Brain pericyte (primary cell): ENCODE measurements at regions not wholly inside any gene's neighbourhood (a gene's known extent, or its start where the extent isn't known, plus 50 kb on each side); places are given as distances from the start of the nearest gene placed in this dataset.

Experiments used
- DNase-seq: peaks from one replicate; pipeline ENCODE4 v3.0.0-alpha.2; 2012; ENCODE audit warnings: low read depth, low spot score

DNA sequence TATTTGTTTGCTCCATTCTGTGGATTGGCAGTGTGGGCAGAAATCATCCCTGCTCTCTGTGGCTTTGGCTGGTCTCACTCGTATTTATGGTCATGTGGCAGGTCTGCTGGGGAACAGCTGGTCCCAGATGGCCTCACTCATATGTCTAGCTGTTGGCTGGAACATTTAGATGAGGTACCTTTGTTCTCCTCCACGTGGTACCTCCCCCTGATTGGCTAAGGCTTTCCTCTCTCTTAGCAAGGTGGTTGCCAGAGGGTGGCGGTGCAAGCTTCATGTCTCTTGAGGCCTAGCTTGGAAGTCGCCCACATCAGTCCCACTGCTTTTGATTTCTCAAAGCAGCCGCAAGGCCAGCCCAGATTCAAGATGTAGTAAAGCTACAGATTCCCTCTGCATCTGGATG, 348.5 kb upstream of the BTBD3 start:
- no peak for DNase-seq

GRCh38 chr20:11573507-11573906, 344.2 kb upstream of the BTBD3 start:
- DNase-seq: no peak

DNA sequence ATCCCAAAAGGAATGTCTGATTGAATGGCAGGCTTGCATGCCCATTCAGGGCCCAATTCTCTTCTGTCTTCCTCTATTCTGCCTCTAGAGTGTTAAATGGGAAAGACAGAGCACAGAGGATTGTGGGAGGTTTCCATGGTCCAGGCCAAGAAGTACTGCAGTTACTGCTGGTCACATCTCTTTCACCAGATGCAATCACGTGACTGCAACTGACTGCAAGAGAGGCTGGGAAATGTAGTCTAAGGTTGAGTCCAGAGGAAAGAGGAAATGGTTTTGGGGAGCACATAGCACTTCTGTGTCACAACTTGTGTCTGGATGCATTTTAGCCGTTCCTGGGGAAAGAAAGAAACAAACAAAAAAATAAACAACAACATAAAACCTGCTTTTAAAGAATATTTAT, 336.4 kb upstream of the BTBD3 start:
- no peak for DNase-seq

- DNase-seq: no peak
Observed at GRCh38 chr20:11582060-11582459, 335.6 kb upstream of the BTBD3 start.

GRCh38 chr20:11585752-11586352, 331.8 kb upstream of the BTBD3 start:
- DNase-seq: no peak

- no peak for DNase-seq
Observed at GRCh38 chr20:11588875-11589274, 328.8 kb upstream of the BTBD3 start.

GRCh38 chr20:11591965-11592364, 325.7 kb upstream of the BTBD3 start:
- DNase-seq: no peak

- no peak for DNase-seq
Observed at GRCh38 chr20:11604339-11604738, 313.4 kb upstream of the BTBD3 start.

GRCh38 chr20:11607047-11607446, 310.6 kb upstream of the BTBD3 start:
- DNase-seq: no peak

DNA sequence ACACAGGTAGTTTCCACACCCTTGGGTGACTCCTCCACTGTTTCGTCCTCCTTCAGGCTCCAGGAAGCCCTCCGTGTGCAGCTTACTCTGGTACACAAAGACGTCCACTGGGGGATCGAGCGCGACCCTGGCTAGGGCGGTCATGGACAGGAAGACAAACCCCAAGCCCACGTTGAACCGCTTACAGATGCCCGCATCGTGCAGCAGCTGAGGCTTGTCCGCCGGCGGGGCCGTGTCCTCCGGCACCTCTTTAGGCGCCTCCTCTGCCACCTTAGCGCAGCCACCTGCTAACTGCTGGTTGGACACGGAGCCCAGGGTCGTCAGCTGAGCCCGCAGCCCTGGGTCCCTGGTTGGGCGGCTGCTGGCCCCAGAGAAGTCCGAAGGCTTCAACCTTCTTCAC, 309.0 kb upstream of the BTBD3 start:
- no peak for DNase-seq

DNA sequence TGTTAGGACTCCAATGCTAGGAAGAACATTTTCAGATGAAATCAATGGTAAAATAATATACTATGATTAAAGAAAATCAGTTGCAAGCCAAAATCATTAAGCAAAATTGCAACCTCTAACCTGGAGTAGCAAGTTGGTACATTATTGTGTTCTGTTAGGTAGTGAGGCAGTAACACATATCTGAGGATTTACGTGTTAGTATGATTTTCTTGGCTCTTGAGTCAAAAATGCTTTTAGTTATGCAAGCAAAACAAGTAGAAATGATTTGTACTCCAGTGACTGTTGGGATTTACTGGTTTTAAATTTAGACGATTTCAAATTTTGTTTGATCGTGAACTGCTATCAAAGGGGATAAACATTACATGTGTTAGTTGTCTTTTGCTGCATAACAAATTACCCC, 293.0 kb upstream of the BTBD3 start:
- DNase-seq: no peak

- no peak for DNase-seq
Observed at GRCh38 chr20:11626551-11626950, 291.1 kb upstream of the BTBD3 start.

GRCh38 chr20:11642866-11643265, 274.8 kb upstream of the BTBD3 start:
- no peak for DNase-seq

GRCh38 chr20:11646359-11646758, 271.3 kb upstream of the BTBD3 start:
- DNase-seq: no peak

- no peak for DNase-seq
Observed at GRCh38 chr20:11650566-11650965, 267.1 kb upstream of the BTBD3 start.

DNA sequence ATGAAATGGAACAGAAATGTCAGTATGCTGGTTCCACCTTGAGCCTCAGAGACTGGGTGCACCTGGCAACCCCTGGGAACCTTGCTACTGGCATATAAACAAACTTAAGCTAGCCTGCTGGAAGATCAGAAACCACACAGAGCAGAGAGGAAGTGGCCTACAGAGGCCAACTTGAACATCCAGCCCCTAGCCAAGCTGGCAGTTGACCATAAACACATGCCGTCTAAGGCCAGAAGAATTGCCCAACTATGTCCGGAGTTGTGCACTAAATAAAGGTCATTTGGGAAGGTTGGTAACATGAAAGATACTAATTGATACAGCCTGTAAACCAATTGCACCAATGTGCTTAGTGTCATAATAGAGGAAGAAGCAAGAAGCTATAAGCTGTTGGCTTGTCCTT, 266.6 kb upstream of the BTBD3 start:
- DNase-seq: no peak

DNA sequence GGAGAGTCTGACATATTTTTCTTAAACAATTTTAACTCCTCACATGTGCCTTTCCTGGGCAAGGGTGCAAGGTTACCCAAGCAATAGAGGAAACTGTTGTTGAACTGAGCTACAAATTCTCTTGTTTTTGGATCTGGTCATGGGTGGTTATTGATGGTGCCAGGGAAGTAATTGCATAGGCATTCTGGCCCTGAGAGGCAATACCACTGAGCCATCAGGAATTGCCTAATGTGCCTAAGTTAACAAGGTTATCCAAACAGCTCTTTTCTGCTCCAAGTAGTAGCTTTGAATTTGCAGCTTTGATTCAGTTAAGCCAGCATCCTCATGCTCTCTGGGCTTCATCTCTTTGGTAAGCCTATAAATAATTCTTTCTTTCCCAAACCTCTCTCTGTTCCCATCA, 266.0 kb upstream of the BTBD3 start:
- DNase-seq: no peak

- no peak for DNase-seq
Observed at GRCh38 chr20:11652128-11652527, 265.6 kb upstream of the BTBD3 start.

DNA sequence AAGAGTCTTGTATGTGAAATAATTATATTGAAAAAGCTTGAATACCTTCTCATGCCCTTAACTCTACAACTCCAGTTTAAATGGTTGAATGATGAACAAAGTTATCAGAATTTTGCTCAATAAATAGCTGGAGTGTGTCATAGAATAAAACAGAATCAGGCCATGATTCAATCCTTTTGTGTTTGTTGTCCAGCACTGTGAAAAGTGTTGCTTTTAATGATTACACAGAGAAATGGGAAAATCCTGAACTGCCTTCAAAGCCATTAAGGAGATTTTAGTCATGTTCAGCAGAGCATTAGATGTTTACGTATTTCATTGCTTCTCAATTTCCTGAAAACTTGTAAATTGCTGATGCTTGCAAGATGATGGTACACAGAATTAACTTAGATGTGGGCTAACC, 262.9 kb upstream of the BTBD3 start:
- no peak for DNase-seq

DNA sequence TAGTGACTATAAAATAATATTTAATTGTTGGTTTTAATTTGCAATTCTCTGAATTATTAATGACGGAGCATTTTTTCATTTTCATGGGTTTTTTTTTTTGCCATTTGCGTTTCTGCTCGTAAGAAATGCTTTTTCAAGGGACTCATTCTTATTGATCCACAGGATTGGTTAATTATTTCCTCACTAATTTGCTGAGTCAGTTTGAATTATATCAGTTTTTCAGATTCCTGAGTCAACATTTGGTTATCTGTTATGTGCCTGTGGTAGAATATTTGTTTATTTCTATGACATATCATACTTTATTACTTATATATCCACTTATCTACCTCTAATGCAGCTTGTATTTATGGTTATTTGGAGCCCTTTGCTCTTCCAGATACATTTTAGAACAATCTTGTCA, 257.0 kb upstream of the BTBD3 start:
- no peak for DNase-seq

DNA sequence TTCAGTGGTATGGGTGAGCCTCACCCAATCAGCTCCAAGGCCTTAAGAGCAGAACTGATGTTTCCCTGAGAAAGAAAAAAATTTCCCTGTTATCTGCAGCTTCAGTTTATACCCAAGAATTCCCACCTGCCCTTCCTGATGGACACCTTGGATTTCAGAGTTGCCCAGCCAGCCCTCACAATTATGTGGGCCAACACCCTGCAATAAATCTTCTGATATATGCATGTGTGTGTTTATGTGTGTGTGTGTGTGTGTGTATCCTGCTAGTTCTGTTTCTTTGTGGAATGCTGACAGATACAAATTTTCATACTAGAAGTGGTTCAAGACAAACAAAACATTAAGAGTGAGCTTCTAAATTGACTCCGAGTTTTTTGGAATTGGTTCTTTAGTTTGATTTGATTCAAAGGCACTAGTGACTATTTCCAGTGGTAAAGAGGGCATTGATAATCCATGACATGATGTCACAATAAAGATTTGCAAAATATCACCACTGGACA, 246.6 kb upstream of the BTBD3 start:
- DNase-seq: no peak

GRCh38 chr20:11672959-11673358, 244.7 kb upstream of the BTBD3 start:
- DNase-seq: no peak

DNA sequence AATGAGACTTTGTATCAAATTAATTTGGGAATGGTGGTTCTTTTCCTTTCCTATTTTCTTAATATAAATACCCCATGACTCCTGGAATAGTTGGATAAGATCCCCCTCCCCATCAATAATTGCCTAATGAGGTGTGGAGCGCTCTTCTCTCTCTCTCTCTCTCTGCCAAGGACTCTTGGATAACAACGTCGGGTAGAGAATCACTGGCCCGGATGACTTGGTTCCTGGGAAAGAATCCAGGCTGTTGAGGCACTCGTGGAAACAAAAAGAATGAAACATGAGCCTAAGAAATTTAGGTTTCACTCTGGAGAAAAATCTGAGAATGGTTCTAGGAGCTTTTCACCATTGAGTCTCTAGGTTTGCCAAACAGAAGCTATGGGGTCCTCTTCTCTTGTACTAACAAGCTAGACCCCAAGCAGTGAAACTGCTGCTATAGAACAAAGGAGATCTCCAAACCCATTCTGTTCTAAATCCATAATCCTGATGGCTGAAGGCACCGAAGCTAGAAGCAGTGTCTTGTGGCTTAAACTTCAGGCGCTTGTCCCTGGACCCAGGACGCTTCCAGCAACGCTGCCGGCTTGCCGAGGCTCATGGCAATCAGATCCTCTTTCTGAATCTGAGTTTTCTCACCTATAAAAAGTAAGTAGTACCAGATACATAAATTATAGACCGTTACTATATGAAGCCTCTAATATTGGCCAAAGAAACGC, 241.6 kb upstream of the BTBD3 start:
- DNase-seq: no peak
